HT1080 (cell line): ENCODE measurements at regions not wholly inside any gene's neighbourhood (a gene's known extent, or its start where the extent isn't known, plus 50 kb on each side); places are given as distances from the start of the nearest gene placed in this dataset. TPM values are rescaled to one million over a fixed set of nuclear protein-coding genes. Genes with fewer than 3 reads are reported as not detected.
"Not testable (repeated sequence)": the region's sequence is repeated elsewhere in the genome, so short reads cannot be mapped to it uniquely, and the experiment has no call there.

Experiments used
- DNase-seq: peaks from one replicate; pipeline ENCODE4 v3.0.0-alpha.2; 2015; ENCODE audit warnings: low read depth
- small RNA-seq: library from RNA; depleted of rRNA; stranded (forward); fragments of <200 nt; gene quantifications from one replicate; pipeline ENCODE3, GENCODE V24; 2014

DNA sequence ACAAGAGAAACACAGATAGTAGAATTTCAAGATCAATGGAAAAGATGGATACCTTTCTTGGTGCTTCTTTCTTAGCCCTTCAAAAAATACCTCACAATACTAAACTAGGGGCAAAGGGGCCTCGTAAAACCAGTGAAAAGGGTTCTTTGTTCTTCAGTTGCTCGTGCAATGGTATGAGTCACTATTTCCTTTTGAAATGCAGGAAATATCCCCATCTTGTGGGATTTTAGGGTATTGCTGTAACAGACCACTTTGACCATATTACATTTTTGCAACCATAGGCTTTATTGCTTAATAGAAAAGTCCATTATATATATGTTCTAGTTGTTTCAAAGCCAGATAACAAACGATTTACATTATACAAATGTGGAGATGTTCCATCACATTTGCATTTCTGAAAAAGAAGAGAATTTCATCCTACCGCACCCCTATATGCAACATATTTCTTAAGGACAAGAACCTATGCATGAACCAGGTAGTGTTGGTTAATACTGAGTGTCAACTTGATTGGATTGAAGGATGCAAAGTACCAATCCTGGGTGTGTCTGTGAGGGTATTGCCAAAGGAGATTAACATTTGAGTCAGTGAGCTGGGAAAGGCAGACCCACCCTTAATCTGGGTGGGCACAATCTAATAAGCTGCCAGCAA is 88.6 kb upstream of the PKN2 start:
- peak; percentile 71 for DNase-seq

DNA sequence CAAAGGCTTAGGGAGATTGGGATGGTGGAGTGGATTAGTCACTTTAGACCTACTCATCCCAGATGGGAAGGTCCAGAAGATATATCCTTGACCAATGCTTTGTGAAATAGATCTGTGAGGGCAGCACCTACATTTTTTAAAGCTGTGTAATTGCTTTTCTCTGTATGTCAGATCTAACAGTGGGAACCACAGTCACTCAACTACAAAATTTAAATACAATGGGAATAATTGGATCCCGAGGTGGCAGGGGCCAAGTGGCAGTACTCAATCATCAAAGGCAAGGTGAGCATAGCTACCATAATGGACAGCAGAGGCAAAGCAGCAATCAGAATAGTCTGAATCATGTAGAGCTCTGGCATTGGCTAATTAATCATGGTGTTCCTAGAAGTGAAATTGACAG is 86.1 kb upstream of the PKN2 start:
- not testable (repeated sequence) for DNase-seq

DNA sequence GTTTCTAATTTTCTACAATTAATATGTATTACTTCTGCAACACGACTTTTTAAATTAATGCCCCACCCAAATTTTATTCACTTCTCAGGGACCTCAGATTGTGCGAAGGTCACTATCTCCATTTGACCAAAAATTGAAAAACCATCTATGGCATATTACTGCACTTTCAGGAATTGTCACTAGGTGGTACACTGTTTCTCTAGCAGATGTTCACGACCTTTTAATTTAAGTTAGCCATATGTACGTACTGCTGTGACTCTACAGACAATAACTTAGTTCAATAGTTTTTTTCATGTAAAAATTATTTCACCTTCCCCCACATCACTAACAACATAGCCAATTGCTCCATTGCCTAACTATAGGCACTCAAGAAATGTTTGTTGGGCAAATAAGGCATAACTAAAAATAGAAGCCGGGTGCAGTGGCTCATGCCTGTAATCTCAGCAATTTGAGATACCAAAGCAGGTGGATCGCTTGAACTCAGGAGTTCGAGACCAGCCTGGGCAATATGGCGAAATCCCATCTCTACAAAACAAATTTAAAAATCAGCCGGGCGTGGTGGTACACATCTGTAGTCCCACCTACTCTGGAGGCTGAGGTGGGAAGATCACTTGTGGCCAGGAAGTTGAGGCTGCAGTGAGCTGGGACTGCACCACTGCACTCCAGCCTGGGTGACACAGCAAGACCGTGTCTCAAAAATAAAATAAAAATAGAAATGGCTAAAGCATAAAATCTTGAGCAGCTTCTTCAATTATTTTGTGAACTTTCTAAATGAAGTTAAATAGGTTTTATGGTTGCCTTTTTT is 75.7 kb upstream of the PKN2 start:
- DNase-seq = peak; percentile 27

DNA sequence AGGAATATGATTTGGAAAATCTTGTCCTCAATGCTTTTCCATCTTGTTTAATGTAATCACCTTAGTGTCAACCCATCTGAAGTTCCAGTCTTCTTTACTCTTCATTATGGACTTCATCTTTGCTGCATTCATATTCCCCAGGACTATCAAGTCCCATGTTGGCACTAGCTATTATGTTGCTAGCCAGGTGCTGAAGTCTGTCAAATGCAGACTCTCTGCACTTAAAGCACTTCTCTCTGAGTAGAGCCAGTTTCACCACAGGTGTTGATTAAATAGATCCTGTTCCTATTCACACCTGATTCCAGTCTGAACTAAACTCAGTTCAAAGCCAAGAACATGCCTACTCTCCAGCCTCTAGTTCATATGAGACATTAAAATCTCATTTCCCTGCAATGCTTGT is 75.0 kb upstream of the PKN2 start:
- no peak for DNase-seq

DNA sequence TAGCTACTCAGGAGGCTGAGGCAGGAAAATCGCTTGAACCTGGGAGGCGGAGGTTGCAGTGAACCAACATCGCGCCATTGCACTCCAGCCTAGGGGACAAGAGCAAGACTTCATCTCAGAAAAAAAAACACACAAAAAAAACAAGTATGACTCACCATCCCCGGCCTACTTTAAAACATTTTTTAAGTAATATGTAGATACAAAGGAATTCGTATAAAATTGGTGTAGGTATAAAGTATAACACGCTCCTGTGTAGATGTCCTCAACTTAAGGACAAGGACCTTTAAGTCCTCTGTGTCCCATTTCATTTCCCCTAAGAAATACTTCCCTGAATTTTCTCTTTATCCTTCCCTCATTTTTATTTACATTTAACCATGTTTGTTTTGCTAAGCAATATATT is 73.4 kb upstream of the PKN2 start:
- no peak for DNase-seq

DNA sequence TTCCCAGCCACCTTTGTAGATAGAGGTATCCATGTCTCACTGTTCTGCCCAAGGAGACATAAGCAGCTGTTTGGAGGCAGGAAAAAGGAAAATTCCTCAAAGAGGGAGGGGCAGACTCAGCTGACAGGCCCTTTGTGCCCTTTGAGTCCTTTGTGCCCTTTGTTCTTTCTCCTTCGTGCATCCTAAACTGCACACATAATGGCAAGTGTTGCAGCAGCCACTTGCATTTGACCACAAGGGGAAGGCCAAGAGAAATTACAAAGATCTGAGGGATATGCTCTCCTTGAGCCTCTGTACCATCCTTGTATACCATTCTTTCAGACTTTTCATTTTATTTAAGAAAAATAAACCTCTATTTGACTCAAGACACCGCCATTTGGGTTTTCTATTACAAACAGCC is 71.8 kb upstream of the PKN2 start:
- no peak for DNase-seq

DNA sequence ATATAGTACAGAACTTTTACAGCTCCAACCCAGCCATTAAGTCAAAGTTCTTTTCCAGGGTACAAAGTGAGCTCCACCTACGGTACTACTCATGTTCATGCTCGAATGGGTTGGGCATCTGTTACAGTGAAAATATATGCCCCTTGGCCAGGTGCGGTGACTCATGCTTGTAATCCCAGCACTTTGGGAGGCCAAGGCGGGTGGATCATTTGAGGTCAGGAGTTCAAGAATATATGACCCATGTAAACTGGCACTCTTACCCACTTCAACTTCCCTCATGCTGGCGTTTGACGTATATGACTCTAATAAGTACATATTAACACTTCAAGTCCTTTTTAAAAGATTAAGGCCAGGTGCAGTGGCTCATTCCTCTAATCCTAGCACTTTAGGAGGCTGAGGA is 71.3 kb upstream of the PKN2 start:
- peak; percentile 13 for DNase-seq

DNA sequence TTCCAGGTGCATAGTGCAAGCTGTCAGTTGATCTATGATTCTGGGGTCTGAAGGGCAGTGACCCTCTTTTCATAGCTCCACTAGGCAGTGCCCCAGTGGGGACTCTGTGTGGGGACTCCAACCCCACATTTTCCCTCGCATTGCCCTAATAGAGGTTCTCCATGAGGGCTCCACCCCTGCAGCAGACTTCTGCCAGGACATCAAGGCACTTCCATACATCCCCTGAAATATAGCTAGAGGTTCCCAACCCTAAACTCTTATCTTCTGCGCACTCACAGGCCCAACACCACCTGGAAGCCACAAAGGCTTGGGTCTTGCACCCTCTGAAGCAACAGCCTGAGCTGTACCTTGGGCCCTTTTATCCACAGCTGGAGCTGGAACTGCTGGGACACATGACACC is 65.7 kb upstream of the PKN2 start:
- DNase-seq = no peak

DNA sequence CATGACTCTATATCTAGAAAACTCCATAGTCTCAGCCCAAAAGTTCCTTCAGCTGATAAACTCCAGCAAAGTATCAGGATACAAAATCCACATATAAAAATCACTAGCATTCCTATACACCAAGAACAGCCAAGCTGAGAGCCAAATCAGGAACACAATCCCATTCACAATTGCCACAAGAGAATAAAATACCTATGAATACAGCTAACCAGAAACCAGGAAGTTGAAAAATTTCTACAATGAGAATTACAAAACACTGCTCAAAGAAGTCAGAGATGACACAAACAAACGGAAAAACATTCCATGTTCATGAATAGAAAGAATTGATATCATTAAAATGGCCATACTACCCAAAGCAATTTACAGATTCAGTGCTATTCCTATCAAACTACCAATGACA is 61.0 kb upstream of the PKN2 start:
- DNase-seq = peak; percentile 47

Small RNA genes in the stretch of these regions (small RNA-seq; reads per million reads assigned to genes)
- gene AL049861.1 (not detected), gene RF02271 (not detected), gene RN7SL583P (not detected), gene RNA5SP52 (not detected)
